T-helper 1 cell treated with Interleukin-12 subunit alpha and Interleukin-12 subunit beta and Interleukin-4 antibody, amounts not matched to agents 30 ng/mL and 1 ng/mL, for 36 hours (primary cell): ENCODE measurements at regions not wholly inside any gene's neighbourhood (a gene's known extent, or its start where the extent isn't known, plus 50 kb on each side); places are given as distances from the start of the nearest gene placed in this dataset.
"Not testable (repeated sequence)": the region's sequence is repeated elsewhere in the genome, so short reads cannot be mapped to it uniquely, and the experiment has no call there.

Experiments used
- intact Hi-C: fragments of 100-400 bp; cut with micrococcal nuclease; formaldehyde crosslinking; loops from one replicate; pipeline ENCODE4 v1.15.1; 2024

GRCh38 chr1:83271834-83272233, 727.1 kb downstream of the TTLL7 start:
- intact Hi-C loops, result not testable (repeated sequence)

- intact Hi-C loops, result not testable (repeated sequence)
Observed at GRCh38 chr1:83270801-83271200, 728.1 kb downstream of the TTLL7 start.

- intact Hi-C loops, result not testable (repeated sequence)
Observed at GRCh38 chr1:83263808-83264207, 735.1 kb downstream of the TTLL7 start.

- intact Hi-C loops, result not testable (repeated sequence)
Observed at GRCh38 chr1:83251687-83252086, 747.2 kb downstream of the TTLL7 start.

GRCh38 chr1:83246780-83247179, 752.2 kb downstream of the TTLL7 start:
- intact Hi-C loops, result not testable (repeated sequence)

GRCh38 chr1:83244832-83245231, 754.1 kb downstream of the TTLL7 start:
- intact Hi-C loops, result not testable (repeated sequence)

- intact Hi-C loops, result not testable (repeated sequence)
Observed at GRCh38 chr1:83239568-83239967, 759.4 kb downstream of the TTLL7 start.

- intact Hi-C loops, result not testable (repeated sequence)
Observed at GRCh38 chr1:83238654-83239053, 760.3 kb downstream of the TTLL7 start.

- intact Hi-C loops, result not testable (repeated sequence)
Observed at GRCh38 chr1:83219788-83220187, 779.1 kb downstream of the TTLL7 start.

- intact Hi-C loops, result not testable (repeated sequence)
Observed at GRCh38 chr1:83218036-83218716, 780.8 kb downstream of the TTLL7 start.

GRCh38 chr1:83214317-83214716, 784.6 kb downstream of the TTLL7 start:
- intact Hi-C loops, result not testable (repeated sequence)

- intact Hi-C loops, result not testable (repeated sequence)
Observed at GRCh38 chr1:83213648-83214047, 785.3 kb downstream of the TTLL7 start.

GRCh38 chr1:83212033-83212432, 786.9 kb downstream of the TTLL7 start:
- intact Hi-C loops, result not testable (repeated sequence)

- intact Hi-C loops, result not testable (repeated sequence)
Observed at GRCh38 chr1:83208540-83208939, 790.4 kb downstream of the TTLL7 start.

GRCh38 chr1:83194610-83195009, 804.3 kb downstream of the TTLL7 start:
- intact Hi-C loops, result not testable (repeated sequence)

- intact Hi-C loops, result not testable (repeated sequence)
Observed at GRCh38 chr1:83182033-83182728, 816.8 kb downstream of the TTLL7 start.

- intact Hi-C loops, result not testable (repeated sequence)
Observed at GRCh38 chr1:83180621-83181020, 818.3 kb downstream of the TTLL7 start.

- intact Hi-C loops, result not testable (repeated sequence)
Observed at GRCh38 chr1:83167634-83168033, 831.3 kb downstream of the TTLL7 start.

- intact Hi-C loops, result not testable (repeated sequence)
Observed at GRCh38 chr1:83163879-83164475, 835.0 kb downstream of the TTLL7 start.

GRCh38 chr1:83158924-83159323, 840.0 kb downstream of the TTLL7 start:
- intact Hi-C loops, result not testable (repeated sequence)

- intact Hi-C loops, result not testable (repeated sequence)
Observed at GRCh38 chr1:83154306-83154705, 844.6 kb downstream of the TTLL7 start.

- intact Hi-C loops, result not testable (repeated sequence)
Observed at GRCh38 chr1:83151167-83151898, 847.6 kb downstream of the TTLL7 start.
